Medulla oblongata (tissue), 1 donor: ENCODE measurements at regions not wholly inside any gene's neighbourhood (a gene's known extent, or its start where the extent isn't known, plus 50 kb on each side); places are given as distances from the start of the nearest gene placed in this dataset.

ENCODE experiments used
- DNase-seq: peaks from one replicate; pipeline ENCODE4 v3.0.0-alpha.2; 2015; ENCODE audit errors: extremely low spot score

DNA sequence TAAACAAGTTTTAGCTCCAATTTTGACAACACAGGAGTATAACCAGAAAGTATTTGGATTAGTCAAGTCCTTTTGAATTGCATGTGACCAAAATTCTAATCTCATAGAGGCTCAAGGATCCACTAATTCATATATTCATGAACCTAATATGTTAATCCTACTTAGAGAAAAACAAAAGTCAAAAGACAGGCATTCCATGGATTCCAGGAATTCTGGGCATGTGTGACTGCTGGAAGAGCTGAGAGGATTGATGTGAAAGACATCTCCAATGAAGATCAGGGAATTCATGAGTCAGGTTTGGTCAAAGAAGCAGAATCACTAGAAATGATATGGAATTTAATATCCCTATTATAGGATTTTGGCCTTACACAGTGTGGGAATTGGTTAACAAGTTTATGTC, 1494.6 kb upstream of the DDX18 start:
- DNase-seq: no peak

DNA sequence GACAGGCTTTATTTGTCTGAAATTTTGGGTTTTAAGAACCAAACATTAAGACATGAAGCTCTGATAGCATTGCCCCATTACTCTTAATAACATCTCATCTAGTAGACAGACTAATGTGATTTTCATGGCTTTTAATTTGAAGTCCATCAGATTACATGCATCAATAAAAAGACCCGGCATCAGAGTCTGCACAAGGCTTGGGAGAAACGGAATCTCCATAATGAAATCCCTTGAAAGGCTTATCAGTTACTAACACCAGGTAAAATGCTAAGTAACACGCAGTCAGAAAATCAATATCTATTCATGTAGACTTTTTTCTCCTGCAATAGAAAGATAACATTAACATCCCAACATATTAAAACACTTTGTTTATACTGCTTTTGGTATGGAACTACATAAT, 1485.2 kb upstream of the DDX18 start:
- DNase-seq: no peak

DNA sequence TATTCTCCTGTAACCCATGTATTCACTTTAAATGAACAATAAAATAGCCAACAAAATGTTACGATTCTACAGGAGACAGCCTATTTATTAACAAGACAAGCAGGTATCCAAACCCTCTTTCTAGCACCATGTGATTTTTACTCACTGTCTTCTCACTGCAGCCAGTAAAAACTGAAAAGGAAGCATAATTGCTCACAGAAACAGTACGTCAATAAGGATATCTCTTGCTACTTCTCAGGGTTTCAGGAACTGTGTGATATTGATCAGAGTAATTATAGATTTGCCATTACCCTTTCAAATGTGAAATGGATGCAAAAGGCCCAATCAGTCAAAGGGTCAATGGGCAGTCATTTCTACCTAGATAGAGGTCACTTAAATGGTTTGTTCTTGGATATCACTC, 1473.8 kb upstream of the DDX18 start:
- no peak for DNase-seq

DNA sequence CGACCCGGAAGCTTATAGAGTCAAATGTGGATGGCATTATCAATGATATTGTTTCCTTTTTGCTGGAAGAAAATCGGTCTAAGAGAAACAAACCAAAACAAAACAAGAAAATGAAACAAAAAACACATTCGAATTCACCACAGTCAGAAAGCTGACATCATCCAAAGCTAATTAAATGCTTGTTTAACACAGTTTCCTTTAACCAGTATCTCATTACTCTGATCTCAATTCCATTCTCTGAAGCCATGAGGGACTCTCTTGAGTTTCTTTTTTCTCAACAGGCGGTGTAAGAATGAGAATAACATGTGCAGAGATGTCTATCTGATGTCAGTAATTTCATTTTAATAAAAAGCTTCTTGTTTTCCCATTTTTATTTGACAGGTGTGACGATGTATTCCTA, 1448.3 kb upstream of the DDX18 start:
- no peak for DNase-seq

DNA sequence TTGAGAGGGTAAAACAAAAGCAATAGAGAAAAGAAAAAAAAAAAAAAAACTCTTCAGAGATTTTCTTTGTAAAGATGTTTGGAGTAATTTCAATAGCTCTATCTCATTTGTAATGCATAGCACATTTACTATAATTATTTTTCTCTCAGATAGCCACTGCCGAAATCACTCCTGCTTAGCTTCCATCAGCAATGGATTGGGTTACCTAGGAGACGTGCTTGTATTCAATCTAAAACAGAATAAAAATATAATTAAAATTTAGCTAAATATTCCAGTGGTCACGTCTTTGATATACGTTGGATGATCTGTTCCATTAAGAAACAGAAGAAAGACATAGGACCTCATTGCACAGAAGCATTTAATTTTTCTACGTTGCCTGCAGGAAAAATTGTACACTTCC, 1435.7 kb upstream of the DDX18 start:
- no peak for DNase-seq

DNA sequence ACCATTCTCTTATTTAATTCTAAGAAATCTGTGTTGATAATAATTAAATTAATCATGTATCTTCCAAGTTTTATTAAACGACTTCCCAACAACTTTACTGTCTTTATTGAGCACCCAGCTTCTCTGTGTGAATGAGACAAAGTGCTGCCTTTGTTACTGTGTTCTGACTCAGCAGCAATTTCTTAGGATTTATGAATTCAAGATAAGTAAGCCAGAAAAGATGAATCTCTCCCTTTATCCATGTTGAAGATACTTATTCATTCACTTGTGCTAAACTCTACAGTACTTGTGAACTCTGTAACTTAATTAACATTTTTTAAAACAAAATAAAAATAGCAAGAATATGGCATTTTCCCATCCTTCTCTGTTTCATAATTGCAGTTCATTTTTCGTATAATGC, 1403.3 kb upstream of the DDX18 start:
- no peak for DNase-seq

DNA sequence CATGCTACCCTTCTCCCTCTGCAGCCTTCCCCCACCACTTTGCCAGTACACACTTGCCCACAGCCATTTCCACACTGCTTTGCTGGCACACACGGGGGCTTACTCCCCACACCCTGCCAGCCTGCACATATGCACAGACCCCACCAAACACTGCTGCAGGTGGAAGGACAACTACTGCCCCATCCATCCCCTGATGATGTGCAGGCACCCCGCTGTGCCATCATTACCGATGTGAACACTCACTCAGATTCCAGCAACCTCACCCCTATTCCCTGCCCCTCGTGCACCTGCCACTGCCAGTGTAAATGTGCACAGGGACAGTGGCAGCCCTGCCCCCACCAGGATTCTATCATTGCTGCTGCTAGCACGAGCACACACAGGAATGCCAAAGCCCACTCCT, 1400.8 kb upstream of the DDX18 start:
- DNase-seq: no peak

DNA sequence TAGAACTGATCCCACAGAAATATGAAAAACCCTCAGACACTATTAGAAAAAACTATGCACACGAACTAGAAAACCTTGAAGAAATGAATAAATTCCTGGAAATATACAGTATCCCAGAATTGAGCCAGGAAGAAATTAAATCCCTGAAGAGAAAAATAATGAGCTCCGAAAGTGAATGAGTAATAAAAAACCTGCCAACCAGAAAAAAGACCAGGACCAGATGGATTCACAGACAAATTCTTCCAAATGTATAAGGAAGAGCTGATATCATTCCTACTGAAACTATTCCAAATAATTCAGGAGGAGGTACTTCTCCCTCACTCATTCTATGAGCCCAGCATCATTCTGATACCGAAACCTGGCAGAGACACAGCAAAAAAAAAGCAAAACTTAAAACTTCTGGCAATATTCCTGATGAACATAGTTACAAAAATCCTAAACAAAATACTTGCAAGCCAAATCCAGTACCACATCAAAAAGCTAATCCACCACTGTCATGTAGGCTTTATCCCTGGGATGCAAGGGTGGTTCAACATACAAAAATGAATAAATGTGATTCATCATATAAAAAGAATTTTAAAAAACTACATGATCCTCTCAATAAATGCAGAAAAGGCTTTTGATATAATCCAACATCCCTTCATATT, 1397.6 kb upstream of the DDX18 start:
- no peak for DNase-seq

DNA sequence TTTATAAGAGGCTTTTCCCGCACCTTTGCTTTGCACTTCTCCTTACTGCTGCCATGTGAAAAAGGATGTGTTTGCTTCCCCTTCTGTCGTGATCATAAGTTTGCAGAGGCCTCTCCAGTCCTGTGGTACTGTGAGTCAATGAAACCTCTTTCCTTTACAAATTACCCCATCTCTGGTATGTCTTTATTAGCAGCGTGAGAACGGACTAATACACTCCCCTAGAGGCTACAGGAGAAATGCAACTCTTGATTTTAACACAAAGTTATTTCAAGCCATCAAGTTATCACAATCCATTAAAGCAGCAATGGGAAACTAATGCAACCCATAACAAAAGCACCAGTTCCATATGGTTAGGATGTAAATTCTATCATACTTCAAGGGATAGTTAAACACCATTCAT, 1378.8 kb upstream of the DDX18 start:
- DNase-seq: no peak

DNA sequence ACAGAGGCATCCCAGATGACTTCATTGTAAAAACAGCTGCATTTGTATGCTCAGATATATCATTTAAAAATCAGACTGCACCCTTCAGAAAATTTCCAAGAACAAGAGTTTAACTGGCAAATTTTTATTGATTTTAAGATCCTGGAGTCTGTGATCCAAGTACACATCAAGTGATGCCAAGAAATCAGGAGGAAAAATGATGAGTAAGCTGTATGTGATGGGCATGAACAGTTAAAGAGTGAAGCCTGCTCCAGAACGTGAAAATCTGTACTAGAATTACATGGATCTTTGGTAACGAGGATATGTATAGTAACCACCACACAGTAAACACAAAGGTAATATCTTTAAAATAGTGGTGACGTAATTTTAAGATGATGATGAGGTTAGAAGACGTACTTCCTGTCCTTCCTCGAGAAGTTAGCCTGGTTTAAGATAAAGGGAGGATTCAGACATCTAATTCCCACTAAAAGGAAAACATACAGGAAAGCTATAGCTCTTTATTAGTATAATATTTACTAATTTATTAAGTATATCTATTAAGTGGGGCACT, 1374.3 kb upstream of the DDX18 start:
- no peak for DNase-seq

DNA sequence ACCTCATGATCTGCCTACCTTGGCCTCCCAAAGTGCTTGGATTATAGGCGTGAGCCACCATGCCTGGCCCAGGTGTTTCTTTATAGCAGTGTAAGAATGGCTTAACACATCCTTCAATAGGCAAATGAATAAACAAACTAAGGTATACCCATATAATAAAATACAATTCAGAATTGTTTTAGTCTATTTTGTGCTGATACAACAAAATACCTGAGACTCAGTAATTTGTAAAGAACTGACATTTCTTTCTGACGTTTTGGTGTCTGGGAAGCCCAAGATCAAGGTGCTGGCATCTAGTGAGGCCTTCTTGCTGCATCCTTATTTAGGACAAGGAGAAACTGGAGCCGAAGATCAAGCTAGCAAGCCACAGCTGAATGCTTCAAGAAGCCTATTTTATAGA, 1372.1 kb upstream of the DDX18 start:
- no peak for DNase-seq

DNA sequence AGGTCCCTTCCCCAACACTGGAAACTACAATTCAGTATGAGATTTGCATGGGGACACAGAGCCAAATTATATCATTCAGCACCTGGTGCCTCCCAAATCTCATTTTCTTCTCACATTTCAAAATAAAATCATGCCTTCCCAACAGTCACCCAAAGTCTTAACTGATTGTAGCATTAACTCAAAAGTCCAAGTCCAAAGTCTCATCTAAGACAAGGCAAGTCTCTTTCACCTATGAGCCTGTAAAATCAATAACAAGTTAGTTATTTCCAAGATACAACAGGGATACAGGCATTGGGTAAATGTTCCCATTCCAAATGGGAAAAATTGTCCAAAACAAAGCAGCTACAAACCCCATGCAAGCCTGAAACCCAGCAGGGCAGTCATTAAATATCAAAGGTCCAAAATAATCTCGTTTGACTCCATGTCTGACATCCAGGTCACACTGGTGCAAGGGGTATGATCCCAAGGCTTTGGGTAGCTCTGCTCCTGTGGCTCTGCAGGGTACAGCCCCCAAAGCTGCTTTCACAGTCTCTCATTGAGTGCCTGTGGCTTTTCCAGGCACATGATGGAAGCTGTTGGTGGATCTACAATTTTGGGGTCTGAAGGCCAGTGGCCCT, 1370.1 kb upstream of the DDX18 start:
- DNase-seq: no peak

DNA sequence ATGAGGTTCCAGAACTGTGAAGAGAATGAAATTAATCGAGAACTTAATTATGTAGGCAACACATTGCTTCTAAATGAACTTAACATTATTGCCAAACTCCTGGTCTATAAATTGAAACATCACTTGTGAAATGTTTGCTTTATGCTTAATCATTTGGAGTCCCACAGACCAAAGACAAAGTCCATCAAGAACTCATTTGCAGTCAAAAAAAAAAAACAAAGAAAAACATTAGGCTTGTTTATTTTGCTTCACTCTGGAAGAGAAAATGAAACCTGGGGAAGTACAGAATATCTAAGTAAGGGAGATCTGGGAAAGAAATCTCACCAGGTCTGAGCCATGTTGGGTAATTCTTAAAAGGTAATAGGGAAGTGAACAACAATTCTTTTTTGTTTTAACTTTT, 1363.5 kb upstream of the DDX18 start:
- no peak for DNase-seq

DNA sequence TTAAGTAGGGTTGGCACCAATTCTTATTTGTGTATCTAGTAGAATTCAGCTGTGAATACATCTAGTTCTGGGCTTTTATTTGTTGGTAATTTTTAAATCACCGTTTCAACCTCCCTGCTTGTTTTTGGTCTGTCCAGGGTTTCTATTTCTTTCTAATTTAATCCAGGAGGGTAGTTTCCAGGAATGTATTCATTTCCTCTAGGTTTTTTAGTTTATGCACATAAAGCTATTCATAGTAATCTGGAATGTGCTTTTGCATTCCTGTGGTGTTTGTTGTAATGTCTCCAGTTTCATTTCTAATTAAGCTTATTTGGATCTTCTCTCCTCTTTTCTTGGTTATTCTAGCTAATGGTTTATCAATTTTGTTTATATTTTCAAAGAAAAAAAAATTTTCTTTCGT, 1361.8 kb upstream of the DDX18 start:
- no peak for DNase-seq

DNA sequence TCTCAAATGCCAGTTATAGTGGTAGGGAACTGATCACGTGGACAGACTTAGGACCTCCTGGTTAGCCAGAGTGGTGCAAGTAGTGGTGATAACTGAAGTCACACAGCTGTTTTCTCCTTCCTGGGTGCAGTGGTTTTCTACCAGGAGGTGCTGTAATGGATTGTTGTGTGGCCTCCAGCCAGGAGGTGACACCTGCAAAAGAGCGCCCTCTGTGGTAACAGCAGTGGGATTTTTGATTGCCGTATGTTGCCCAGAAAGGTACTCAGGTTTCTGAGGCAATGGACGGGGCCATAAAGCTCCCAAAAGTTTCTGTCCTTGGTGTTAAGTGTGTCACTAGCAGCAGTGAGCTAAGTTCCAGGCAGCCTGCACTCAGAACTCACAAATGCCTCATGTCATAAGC, 1358.1 kb upstream of the DDX18 start:
- DNase-seq: no peak

DNA sequence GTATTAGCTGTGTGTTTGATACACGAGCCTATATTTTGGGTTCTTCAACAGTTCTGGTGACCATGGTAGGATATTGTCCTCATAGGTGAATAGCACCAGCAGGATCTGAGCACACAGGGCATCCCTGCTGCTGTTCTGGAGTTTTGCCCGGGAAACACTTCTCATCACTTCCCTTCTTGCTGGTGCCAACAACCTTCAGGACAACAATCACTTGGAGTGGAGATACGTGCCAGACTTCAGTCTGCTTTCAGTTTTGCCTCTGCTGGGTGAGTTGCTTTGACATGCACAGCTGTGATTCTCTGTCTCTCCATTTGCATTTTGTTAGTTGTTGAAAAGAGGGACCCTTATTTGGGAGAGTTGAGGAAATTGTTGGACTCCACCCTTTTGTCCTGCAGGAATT, 1347.2 kb upstream of the DDX18 start:
- no peak for DNase-seq

DNA sequence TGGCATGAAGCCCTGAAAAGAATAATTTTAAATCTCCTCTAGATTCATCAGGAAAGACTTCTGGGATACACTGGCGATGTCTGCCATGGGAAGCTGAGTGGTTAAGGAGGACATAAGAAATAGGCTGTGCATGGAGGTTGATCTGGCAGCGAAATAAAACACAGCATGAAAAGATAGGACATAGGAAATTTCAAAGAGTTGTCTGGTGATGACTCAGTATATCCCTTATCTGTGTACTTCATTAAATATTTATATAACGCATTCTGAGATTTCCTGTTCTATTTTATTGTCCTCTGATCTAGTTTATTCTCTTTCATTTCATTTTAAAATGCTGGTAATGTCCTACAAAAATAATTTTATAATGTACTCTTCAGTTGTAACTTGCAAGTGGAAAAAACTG, 1337.3 kb upstream of the DDX18 start:
- DNase-seq: no peak

DNA sequence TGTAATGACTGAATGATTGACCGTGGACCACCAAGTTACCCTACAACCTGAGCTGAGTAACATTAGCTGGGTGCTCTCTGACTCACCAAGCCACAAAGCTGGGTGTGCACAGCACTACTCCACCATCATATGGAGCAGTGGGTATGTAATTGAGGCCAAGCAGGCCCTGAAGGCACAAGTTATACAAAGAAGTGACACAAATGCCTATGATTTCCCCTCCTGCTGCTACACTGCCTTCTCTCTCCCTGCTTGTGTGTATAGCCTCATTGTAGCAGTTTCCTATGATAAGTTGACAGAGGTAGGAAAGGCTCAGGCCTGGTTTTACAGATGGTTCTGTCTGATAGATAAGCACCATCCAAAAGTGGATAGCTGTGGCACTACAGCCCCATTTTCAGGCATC, 1327.2 kb upstream of the DDX18 start:
- no peak for DNase-seq

DNA sequence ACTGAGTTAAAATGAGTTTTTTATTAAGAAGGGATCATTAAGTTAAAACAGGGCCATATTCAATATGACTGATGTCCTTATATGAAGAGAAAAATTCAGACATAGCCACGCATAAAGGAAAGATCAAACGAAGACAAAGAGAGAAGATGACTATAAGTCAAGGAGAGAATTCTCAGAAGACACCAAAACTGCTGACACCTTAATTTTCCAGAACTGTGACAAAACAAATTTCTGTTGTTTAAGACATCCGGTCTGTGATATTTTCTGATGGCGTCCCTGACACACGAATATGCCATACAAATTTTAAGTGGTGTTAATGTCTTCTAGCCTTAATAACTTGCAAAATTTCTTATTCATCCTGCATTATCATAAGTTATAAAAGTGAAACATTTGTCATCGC, 1325.2 kb upstream of the DDX18 start:
- DNase-seq: no peak

DNA sequence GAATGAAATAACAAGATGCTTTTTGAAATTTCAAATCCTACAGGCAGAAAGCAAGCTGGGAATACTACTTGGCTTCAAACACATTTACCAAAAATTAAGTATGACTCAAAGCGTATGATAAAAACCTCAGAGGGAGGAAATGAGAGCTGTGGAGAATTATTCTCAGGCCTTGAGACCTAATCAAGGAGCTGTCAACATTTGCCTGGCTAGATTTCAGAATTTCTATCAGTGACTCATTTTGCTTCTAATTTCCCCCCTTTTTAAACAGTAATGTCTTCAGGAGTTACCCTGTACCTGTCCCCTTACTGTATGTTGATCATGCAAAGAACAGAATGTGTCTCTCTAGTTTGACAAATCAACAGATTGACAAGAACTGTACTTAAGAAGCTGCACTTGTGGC, 1324.5 kb upstream of the DDX18 start:
- no peak for DNase-seq

DNA sequence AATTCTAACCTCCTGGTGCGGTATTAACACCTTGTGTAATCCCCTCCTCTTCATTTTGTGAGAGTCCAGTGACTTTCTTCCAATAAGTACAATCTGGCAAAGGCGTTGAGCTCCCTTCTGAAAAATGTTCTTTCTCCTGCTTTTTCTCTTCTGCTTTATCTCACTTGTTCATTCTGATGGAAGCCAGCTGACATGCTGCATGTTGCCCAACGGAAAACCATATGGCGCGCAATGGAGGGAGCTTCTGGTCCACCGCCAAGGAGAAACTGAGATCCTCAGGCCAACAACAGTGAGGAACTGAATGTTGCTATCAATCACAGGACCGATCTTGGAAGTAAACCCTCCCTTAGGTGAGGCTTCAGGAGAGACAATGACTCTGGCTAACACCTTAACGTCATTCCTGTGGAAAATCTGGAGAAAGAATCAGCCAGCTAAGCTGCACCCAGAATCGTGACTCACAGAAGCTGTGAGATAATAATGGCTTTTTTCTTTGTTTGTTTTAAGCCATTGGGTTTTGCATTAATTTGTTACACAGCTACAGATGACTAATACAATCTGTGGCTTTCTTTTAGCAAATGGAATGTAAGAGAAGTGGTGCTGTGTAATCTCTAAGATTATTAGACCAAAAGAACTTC, 1323.9 kb upstream of the DDX18 start:
- no peak for DNase-seq

DNA sequence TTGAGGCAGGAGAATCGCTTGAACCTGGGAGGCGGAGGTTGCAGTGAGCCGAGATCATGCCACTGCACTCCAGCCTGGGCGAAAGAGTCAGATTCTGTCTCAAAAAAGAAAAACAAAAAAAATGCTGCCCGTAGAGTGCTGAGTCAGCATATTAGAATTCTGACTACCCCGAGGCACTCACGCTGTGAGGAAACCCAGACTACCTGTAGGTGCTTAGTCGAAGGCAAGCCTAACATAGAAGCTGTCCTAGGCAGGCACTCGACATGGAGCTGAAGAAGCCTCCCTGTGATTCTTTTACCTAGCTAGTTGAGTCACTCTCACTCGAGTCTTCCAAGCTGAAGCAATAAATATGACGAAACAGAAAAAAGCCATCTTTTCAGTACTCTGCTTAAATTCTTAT, 1323.2 kb upstream of the DDX18 start:
- DNase-seq: no peak

DNA sequence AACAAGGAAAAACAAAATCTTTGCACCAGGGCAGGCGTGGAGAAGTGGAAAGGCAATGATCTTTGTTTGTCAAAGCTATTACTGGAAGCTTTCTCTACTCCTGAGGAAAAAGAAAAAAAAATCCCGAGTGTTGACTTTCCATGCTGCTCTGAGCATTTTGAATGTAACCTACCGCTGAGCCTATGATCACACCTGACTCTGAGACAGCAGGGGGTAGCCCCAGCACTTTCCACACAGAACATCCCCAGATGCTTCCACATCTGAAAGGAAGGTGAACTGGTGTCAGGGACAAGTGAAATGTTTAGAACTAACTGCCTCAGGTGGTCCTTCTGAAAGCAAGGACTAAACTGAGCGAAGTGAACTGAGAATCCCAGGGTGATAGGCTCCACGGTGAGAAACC, 1315.1 kb upstream of the DDX18 start:
- no peak for DNase-seq
